ENCODE measurements at regions not wholly inside any gene's neighbourhood (a gene's known extent, or its start where the extent isn't known, plus 50 kb on each side); places are given as distances from the start of the nearest gene placed in this dataset.

GRCh38 chr4:71162386-71162785 is 168.9 kb downstream of the DCK start:
- no peak for DNase-seq (ENCODE audit: low spot score)

DNA sequence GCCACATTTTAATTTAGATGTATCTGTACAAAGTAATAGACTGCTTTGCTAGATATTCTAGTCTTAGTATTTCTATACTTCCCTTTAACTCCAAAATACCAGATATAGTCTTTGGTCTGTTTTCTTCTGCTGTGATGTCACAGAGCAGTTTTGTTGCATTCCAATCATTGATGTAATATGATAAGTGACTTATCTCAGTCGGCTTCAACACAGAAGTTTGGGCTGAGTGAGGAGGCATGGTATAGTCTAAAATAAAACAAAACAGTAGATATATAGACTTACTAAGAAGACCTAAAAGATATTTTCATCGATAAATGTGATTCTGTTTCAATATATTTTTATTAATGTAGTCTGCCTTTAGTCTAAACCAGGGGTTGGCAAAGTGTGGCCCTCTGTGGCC is 169.9 kb downstream of the DCK start:
- DNase-seq (ENCODE audit: low spot score): no peak

DNA sequence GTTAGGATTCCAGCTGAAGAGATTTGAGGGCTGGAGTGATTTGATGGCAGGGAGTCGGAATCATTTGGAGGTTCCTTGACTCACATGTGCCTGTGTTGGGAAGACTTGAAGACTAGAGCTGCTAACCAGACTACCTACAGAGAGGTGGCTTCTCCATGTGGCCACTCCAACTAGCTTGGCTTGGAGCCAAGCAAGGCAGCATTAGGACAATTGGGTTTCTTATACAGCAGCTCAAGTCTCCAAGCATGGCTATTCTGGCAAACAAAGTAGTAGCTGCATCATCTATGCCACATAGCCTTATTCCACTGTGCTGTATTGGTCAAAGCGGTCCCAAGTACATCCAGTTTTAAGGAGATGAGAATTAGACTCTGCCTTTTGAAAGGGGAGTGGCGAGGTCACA is 171.7 kb upstream of the SLC4A4 start:
- no peak for DNase-seq (ENCODE audit: low spot score)

GRCh38 chr4:71171592-71171991 is 167.2 kb upstream of the SLC4A4 start:
- no peak for DNase-seq (ENCODE audit: low spot score)

DNA sequence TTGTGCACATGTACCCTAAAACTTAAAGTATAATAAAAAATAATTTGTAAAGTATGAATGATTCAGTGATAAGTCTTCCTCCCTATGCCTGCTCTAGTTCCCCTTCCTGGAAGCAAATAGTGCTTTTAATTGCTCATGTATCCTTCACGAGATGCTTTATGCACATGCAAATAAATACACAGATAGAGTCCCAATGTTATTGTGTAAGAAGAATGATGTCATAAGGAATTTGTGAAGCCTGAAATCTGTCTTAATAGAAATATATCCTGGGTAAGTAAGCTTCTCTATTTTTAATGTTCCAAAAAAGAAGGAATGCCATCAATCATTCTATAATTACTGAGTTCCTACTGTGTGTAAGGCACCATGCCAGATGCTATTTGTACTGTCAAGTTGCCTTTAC is 157.5 kb upstream of the SLC4A4 start:
- no peak for DNase-seq (ENCODE audit: low spot score)

DNA sequence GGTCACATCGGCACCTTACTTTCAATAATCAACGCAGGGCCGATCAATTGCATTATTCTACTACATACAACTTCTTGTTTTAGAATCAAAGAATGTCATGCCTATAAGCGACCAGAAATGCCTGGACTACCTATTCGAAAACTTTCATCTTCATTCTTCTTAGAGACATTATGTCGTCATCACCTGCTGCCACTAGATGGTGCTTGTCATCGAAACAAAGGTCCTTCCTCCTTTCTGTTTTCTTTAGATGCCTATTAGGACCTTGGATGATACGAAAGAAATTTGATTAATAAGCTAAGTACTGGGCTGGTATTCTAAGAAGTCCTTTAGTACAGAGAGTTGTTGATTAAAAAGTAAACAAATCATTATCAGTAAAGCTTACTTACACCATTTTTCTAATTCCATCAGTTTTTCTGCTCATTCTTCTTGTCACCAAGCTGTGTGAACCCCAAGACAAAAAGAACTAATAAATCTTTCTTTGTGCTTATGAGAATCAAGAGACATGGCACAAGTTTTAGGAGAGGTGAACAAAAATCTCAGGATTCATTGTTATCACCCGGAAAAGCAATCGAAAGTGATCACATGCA is 154.5 kb upstream of the SLC4A4 start:
- peak; percentile 53 for DNase-seq (ENCODE audit: low spot score)

DNA sequence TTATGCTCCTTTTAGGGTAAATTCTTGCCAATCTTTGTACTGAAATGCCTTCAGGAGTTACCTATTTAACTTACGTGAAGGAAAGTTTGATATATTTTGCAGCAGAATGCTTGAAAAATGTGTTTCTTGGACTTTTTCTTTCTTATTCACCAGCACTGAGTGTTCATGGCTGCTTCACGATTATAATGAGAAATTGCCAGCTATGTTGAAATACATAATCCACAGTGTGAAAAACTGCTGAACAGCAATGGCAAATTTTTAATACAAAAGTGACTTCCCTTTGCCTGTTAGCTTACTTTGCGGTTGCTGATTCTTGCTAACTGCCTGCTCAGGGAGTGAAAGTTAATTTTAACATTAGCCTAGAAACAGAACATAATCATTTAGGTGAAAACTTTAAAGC is 153.8 kb upstream of the SLC4A4 start:
- no peak for DNase-seq (ENCODE audit: low spot score)

DNA sequence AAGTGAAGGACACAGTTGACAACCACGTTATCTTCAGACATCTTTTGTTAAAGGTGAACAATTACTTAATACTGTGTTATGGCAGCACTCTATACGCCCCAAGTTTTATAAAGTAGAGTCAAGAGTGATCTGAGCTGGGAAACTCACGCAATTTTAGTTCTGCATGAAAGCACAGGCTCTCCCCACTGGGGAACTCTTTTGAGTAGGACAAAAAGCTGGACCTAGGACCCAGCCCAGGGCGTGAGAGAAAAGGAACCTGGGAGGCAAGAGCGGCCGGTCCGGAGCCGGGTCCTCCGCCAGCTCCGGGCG is 152.6 kb upstream of the SLC4A4 start:
- no peak for DNase-seq (ENCODE audit: low spot score)

GRCh38 chr4:71186566-71187403 is 152.0 kb upstream of the SLC4A4 start:
- DNase-seq (ENCODE audit: low spot score): no peak

DNA sequence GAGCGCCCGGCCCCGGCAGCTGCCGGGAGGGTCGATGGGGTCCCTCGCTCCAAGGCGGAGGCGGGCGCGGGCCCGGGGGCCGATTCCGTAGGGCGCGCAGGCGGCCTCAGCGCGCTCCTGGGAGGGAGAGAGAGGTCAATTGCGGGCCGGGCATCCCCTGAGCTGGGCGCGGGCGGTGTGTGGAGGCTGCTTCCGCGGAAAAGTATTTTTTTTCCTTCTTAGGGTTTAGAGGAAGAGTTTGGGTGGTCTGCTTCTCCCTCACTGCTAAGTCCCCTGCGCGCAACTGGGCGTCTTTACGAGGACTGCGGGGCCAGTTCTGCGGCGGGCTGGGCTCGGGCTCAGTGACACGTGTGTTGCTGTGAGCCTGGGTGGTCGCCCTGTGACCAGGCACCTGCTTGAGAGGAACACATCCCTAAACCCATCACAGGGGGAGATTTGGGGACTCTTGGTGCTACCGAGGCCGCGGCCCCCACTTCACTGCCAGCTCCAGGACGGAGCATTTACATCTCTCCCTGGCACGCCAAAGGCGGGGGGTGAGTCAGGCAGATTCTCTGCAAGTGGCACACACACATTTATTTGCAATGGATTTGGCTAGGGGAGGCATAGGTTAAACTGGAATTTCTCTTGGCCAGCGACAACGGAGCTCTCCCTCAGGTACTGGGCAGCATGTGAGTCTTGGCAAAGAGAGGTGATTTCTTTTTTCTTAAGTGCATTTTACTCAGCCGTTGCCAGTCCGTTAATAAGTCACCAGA is 151.2 kb upstream of the SLC4A4 start:
- no peak for DNase-seq (ENCODE audit: low spot score)

- no peak for DNase-seq (ENCODE audit: low spot score)
Observed at GRCh38 chr4:71188156-71188640, 150.6 kb upstream of the SLC4A4 start.

DNA sequence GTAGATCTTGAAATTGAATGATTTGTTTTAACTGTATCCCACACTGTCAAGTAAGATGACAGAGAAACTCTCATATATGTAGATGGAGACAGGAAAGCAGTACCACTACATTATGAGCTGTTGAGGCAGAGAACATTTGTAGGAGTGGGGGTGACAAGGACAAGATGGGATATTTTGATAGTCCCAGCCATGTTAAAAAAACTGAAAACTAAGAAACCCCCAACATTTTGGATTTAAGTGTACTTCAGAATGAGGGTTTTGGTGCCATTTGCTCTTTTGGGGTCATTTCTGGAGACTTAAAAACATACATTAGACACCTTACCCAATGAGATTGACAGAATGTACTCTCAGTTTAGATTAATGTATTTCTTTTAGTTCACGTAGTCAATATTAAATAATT is 149.9 kb upstream of the SLC4A4 start:
- DNase-seq (ENCODE audit: low spot score): no peak

GRCh38 chr4:71189471-71189870 is 149.3 kb upstream of the SLC4A4 start:
- DNase-seq (ENCODE audit: low spot score): no peak

GRCh38 chr4:71194454-71194853 is 144.4 kb upstream of the SLC4A4 start:
- no peak for DNase-seq (ENCODE audit: low spot score)

GRCh38 chr4:71195924-71196323 is 142.9 kb upstream of the SLC4A4 start:
- no peak for DNase-seq (ENCODE audit: low spot score)

GRCh38 chr4:71198958-71199357 is 139.9 kb upstream of the SLC4A4 start:
- DNase-seq (ENCODE audit: low spot score): no peak

DNA sequence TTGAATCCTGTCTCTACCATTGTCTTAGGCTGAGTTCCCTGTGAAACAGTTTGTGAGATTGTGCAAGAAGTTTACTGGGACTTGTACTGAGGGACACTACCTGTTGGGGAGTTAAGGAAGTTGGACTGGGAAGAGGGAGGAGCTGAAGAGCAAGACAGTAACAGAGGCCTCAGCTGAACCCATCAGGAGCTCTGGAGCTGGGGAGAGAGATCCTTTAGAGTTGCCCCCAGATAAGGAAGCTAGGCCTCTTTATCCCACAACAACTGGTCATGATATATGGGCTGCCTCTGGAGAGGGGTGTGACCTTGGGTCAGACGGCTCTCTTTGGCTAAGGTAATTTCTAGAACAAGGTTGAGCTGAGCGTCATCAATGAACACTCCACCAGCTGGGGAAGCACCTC is 137.8 kb upstream of the SLC4A4 start:
- no peak for DNase-seq (ENCODE audit: low spot score)

DNA sequence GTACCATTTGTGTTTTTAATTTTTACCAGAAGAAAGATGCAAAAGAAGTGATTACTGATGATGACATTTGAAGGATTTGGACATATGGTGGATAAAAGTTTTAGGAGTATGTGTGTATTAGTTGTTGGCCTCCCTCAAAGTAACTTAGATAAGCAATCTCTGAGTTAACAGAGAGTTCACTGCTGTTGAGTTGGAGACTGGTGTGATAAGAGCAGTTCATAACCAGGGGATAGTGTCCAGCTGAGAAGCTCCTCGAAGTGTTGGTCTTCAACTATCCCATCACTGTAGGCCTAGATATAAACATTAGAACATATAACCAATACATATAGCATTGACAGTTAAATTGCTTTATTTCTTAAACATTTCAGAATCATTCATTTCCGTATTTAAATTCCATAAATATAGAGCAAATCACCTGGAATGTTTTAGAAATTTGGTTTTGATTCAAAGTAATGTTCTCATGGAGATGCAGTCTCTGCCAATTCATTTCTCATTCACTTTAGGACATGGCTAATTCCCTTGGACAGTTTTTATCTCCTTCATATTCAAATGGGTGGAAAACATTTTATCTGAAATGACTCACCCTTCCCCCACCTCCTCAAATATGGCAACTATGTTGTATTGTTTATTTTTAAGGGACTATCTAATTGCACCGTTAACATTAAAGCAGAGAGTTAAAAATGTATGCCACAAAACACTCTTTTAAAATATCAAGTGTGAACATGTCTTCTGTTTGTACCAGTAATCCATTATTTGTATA is 136.8 kb upstream of the SLC4A4 start:
- DNase-seq (ENCODE audit: low spot score): no peak

GRCh38 chr4:71202705-71203104 is 136.1 kb upstream of the SLC4A4 start:
- no peak for DNase-seq (ENCODE audit: low spot score)

DNA sequence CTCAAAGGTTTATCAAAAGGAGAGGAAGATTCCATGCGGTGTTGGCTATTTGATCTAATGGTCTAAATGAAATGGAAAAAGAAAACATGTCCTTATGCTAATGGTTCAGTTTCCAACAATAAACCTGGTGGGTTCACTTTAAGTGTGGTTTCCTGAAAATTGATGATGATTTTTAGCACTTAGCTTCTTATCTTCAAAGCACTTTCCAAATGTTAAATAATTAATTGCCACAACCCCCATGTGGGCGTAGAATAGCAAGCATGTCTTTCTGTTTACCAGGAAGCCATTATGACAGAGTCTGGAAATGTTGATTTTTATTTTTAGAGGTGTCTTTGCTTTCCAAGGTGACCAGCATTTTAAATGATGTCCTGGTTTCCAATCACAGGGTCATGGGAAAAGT is 134.8 kb upstream of the SLC4A4 start:
- DNase-seq (ENCODE audit: low spot score): no peak

DNA sequence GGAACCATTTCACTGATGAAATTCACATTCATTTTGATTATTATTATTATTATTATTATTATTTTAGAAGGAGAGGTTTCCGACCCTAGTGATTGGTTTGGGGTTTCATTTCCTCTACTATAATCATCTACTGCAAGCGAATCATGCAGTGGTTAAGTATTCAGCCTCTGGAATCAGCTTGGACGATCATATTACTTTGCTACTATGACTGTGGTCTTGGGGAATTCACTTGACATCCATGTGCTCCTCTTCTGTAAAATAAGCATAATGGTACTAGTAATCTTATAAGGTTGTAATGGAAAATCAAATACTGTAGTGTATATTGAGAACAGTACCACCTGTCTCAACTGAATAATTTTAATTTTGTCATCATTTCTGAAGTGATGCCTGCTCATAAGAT is 132.1 kb upstream of the SLC4A4 start:
- no peak for DNase-seq (ENCODE audit: low spot score)

DNA sequence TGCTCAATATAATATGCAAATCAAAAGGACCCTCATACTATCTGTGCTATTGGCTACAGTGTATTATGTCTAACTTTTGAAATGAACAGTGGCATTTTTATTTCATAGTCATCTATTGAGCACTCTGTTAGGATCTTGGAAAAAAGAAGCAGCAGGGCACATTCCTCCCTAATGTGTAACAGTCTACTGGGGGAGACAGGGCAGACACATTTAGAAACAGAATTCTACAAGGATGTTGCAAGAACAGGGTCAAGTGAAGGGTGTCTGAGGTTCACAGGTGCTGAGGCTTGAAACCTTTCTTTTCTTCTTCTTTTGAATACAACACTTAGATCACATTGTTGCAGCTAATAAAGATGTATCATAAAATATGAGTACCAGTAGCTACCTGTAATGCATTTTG is 129.7 kb upstream of the SLC4A4 start:
- DNase-seq (ENCODE audit: low spot score): no peak

- DNase-seq (ENCODE audit: low spot score): no peak
Observed at GRCh38 chr4:71210823-71211222, 128.0 kb upstream of the SLC4A4 start.

All from activated CD4-positive, alpha-beta T cell treated with anti-CD3 and anti-CD28 coated beads, Interleukin-2, Interleukin-4, amounts not matched to agents 100 ng/mL and 50 ng/mL, durations not matched to agents 16 hours and 8 hours (primary cell).